ENCODE measurements at regions not wholly inside any gene's neighbourhood (a gene's known extent, or its start where the extent isn't known, plus 50 kb on each side); places are given as distances from the start of the nearest gene placed in this dataset.

DNA sequence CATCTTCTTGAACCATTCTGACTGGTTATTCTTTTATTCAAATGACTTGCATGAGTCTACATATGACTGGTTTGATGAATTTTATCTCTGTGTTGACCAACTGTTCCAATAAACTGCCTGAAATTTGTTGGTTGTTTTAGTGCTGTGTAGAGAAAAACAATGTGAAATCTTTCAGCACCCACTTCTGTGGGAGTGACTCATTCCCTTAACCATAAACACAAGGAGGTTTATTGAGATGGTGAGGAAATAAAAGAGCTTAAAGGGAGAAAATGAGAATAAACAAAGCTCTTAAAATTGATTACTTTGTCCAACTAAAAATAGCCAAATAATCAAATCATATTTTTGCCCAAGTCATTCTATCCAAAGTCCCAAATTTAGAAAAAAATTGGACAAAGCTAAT lies 341.1 kb downstream of the TGFB2 start:
- DNase-seq (ENCODE audit: low read depth in 2 of 2): peak; percentile 65 to 94
- TF ChIP-seq EZH2 (IDR thresholded peaks at IDR 0.05; ENCODE audit: low read length, missing control alignments): no peak
- TF ChIP-seq CTCF (conservative IDR thresholded peaks at IDR 0.05 in 1 of 2, IDR thresholded peaks at IDR 0.05 in 1 of 2; ENCODE audit: low read depth in 1 of 2, low read length in 2 of 2): no peak
- Histone ChIP-seq H3K36me3 (ENCODE audit: control insufficient read depth, insufficient read depth, low read length) (no peaks in the 10 kb centered on the region), H2AFZ (ENCODE audit: low read length) (no peak overlapping the region), H4K20me1 (ENCODE audit: control insufficient read depth, extremely low read depth, insufficient read depth, low read length) (no peaks in the 10 kb centered on the region), H3K27ac (ENCODE audit: insufficient read depth, low read length) (no peak overlapping the region), H3K4me1 (ENCODE audit: control insufficient read depth, extremely low read depth, insufficient read depth, low read length) (no peaks in the 10 kb centered on the region), H3K9ac (ENCODE audit: insufficient read depth, low read length) (no peak overlapping the region), H3K4me3 (replicated peaks in 1 of 4; ENCODE audit: control extremely low read depth in 1 of 4, insufficient read depth in 1 of 4, low read depth in 3 of 4, low read length in 4 of 4) (no peak overlapping the region), H3K9me3 (ENCODE audit: control insufficient read depth, insufficient read depth, low read depth, low read length) (no peaks in the 10 kb centered on the region), H3K79me2 (ENCODE audit: control insufficient read depth, insufficient read depth, low read length) (no peaks in the 10 kb centered on the region), H3K27me3 (ENCODE audit: control insufficient read depth, insufficient read depth, low read length) (no peaks in the 10 kb centered on the region), H3K4me2 (ENCODE audit: extremely low read depth, insufficient read depth, low read length) (no peak overlapping the region)

- no peaks in the 10 kb centered on the region for H3K4me1 ChIP-seq (ENCODE audit: control insufficient read depth, extremely low read depth, insufficient read depth, low read length)
- H3K79me2 ChIP-seq (ENCODE audit: control insufficient read depth, insufficient read depth, low read length): no peaks in the 10 kb centered on the region
- H3K9ac ChIP-seq (ENCODE audit: insufficient read depth, low read length): no peak overlapping the region
- no peak for DNase-seq (ENCODE audit: low read depth in 2 of 2)
- H3K4me2 ChIP-seq (ENCODE audit: extremely low read depth, insufficient read depth, low read length): no peak overlapping the region
- H3K9me3 ChIP-seq (ENCODE audit: control insufficient read depth, insufficient read depth, low read depth, low read length): no peaks in the 10 kb centered on the region
- no peak overlapping the region for H3K4me3 ChIP-seq (replicated peaks in 1 of 4; ENCODE audit: control extremely low read depth in 1 of 4, insufficient read depth in 1 of 4, low read depth in 3 of 4, low read length in 4 of 4)
- no peak overlapping the region for H3K27ac ChIP-seq (ENCODE audit: insufficient read depth, low read length)
- H3K36me3 ChIP-seq (ENCODE audit: control insufficient read depth, insufficient read depth, low read length): no peaks in the 10 kb centered on the region
- no peaks in the 10 kb centered on the region for H4K20me1 ChIP-seq (ENCODE audit: control insufficient read depth, extremely low read depth, insufficient read depth, low read length)
- no peak overlapping the region for H2AFZ ChIP-seq (ENCODE audit: low read length)
- no peak for TF ChIP-seq CTCF (conservative IDR thresholded peaks at IDR 0.05 in 1 of 2, IDR thresholded peaks at IDR 0.05 in 1 of 2; ENCODE audit: low read depth in 1 of 2, low read length in 2 of 2)
- TF ChIP-seq EZH2 (IDR thresholded peaks at IDR 0.05; ENCODE audit: low read length, missing control alignments): no peak
- H3K27me3 ChIP-seq (ENCODE audit: control insufficient read depth, insufficient read depth, low read length): no peaks in the 10 kb centered on the region
These were observed 341.6 kb downstream of the TGFB2 start for GRCh38 chr1:218686761-218687160.

GRCh38 chr1:218692808-218693207 lies 347.7 kb downstream of the TGFB2 start:
- H3K27me3 ChIP-seq (ENCODE audit: control insufficient read depth, insufficient read depth, low read length): no peaks in the 10 kb centered on the region
- H2AFZ ChIP-seq (ENCODE audit: low read length): no peak overlapping the region

More at GRCh38 chr1:218692808-218693207, 347.7 kb downstream of the TGFB2 start:
- H3K27ac ChIP-seq (ENCODE audit: insufficient read depth, low read length): no peak overlapping the region
- no peaks in the 10 kb centered on the region for H3K9me3 ChIP-seq (ENCODE audit: control insufficient read depth, insufficient read depth, low read depth, low read length)
- H3K79me2 ChIP-seq (ENCODE audit: control insufficient read depth, insufficient read depth, low read length): no peaks in the 10 kb centered on the region
- TF ChIP-seq EZH2 (IDR thresholded peaks at IDR 0.05; ENCODE audit: low read length, missing control alignments): no peak
- TF ChIP-seq CTCF (conservative IDR thresholded peaks at IDR 0.05 in 1 of 2, IDR thresholded peaks at IDR 0.05 in 1 of 2; ENCODE audit: low read depth in 1 of 2, low read length in 2 of 2): no peak
- H3K4me3 ChIP-seq (replicated peaks in 1 of 4; ENCODE audit: control extremely low read depth in 1 of 4, insufficient read depth in 1 of 4, low read depth in 3 of 4, low read length in 4 of 4): no peak overlapping the region
- H3K4me1 ChIP-seq (ENCODE audit: control insufficient read depth, extremely low read depth, insufficient read depth, low read length): no peaks in the 10 kb centered on the region
- H3K36me3 ChIP-seq (ENCODE audit: control insufficient read depth, insufficient read depth, low read length): no peaks in the 10 kb centered on the region
- no peaks in the 10 kb centered on the region for H4K20me1 ChIP-seq (ENCODE audit: control insufficient read depth, extremely low read depth, insufficient read depth, low read length)
- no peak for DNase-seq (ENCODE audit: low read depth in 2 of 2)
- no peak overlapping the region for H3K4me2 ChIP-seq (ENCODE audit: extremely low read depth, insufficient read depth, low read length)
- no peak overlapping the region for H3K9ac ChIP-seq (ENCODE audit: insufficient read depth, low read length)
